Esophagus muscularis mucosa (tissue), 4 donors: ENCODE measurements at regions not wholly inside any gene's neighbourhood (a gene's known extent, or its start where the extent isn't known, plus 50 kb on each side); places are given as distances from the start of the nearest gene placed in this dataset.

Experiments
- EP300 ChIP-seq: sonication (generic); formaldehyde crosslinking; IDR thresholded peaks from one replicate; pipeline ENCODE4 v1.6.1; 2017; ENCODE audit warnings: antibody characterized with exemption
- POLR2A ChIP-seq: fragments of 450-650 bp; IDR thresholded peaks from one replicate; pipeline ENCODE4 v1.6.1; 2017; ENCODE audit warnings: antibody characterized with exemption, moderate library complexity, mild to moderate bottlenecking, low read depth
- POLR2AphosphoS5 ChIP-seq, 2 donors: sonication (generic); formaldehyde crosslinking; IDR thresholded peaks; one replicate each; pipeline ENCODE4 v1.6.1; 2017; ENCODE audit warnings: antibody characterized with exemption in 2 of 2
- TF ChIP-seq, protein P1 (sequence below), 3 experiments: fragments of 200-600 bp in 2 of 3; fragments of 450-650 bp in 1 of 3; sonication (generic) in 2 of 3; IDR thresholded peaks; one replicate each; pipeline ENCODE4 v1.5.1; 2017 to 2019; ENCODE audit warnings: antibody characterized with exemption in 3 of 3, mild to moderate bottlenecking in 2 of 3, moderate library complexity in 1 of 3

DNA sequence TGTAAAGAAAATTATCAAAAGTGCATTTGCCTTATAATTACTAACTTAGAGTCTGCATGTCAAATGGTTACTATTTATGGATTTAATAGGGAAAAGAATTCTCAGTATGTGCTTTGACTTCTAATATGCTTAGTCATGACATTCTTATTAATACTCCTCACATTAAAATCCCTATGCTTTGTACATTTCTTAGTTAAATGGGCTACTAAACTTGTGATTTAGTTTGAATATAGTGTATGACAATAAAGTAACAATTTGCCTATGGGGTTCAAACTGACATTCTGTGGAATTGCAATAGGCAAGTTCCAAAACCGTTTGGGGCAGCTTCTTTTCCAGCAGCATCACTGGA, 361.9 kb upstream of the TMTC1 start:
- TF ChIP-seq POLR2A (no peak), EP300 (no peak), POLR2AphosphoS5 (IDR thresholded peaks at IDR 0.05) (no peak)
- TF ChIP-seq, protein P1, sequence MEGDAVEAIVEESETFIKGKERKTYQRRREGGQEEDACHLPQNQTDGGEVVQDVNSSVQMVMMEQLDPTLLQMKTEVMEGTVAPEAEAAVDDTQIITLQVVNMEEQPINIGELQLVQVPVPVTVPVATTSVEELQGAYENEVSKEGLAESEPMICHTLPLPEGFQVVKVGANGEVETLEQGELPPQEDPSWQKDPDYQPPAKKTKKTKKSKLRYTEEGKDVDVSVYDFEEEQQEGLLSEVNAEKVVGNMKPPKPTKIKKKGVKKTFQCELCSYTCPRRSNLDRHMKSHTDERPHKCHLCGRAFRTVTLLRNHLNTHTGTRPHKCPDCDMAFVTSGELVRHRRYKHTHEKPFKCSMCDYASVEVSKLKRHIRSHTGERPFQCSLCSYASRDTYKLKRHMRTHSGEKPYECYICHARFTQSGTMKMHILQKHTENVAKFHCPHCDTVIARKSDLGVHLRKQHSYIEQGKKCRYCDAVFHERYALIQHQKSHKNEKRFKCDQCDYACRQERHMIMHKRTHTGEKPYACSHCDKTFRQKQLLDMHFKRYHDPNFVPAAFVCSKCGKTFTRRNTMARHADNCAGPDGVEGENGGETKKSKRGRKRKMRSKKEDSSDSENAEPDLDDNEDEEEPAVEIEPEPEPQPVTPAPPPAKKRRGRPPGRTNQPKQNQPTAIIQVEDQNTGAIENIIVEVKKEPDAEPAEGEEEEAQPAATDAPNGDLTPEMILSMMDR (IDR thresholded peaks at IDR 0.05), result no peak
